Loucy (cell line): ENCODE measurements at regions not wholly inside any gene's neighbourhood (a gene's known extent, or its start where the extent isn't known, plus 50 kb on each side); places are given as distances from the start of the nearest gene placed in this dataset.

Source experiments
- H2AFZ ChIP-seq: fragments of 200-600 bp; sonication (generic); 2 replicates; pipeline ENCODE4 v1.6.0; 2016; ENCODE audit warnings: antibody characterized with exemption, mild to moderate bottlenecking, low read length, moderate library complexity
- H3F3A ChIP-seq: fragments of 200-600 bp; 2 replicates; pipeline ENCODE4 v1.6.0; 2016; ENCODE audit warnings: antibody characterized with exemption, low read depth, mild to moderate bottlenecking
- H3K27me3 ChIP-seq: fragments of 200-600 bp; sonication (generic); 2 replicates; pipeline ENCODE4 v1.6.1; 2014; ENCODE audit warnings: low read length, mild to moderate bottlenecking; ENCODE audit not compliant: insufficient read depth, poor library complexity, severe bottlenecking
- H3K36me3 ChIP-seq: fragments of 200-600 bp; sonication (generic); 2 replicates; pipeline ENCODE4 v1.6.1; 2016; ENCODE audit warnings: low read length; ENCODE audit not compliant: insufficient read depth
- H3K4me1 ChIP-seq: fragments of 200-600 bp; sonication (generic); 2 replicates; pipeline ENCODE4 v1.5.1; 2014; ENCODE audit warnings: low read length, mild to moderate bottlenecking; ENCODE audit not compliant: insufficient read depth, poor library complexity, severe bottlenecking
- H3K4me2 ChIP-seq: fragments of 200-600 bp; sonication (generic); 2 replicates; pipeline ENCODE4 v1.6.0; 2014; ENCODE audit warnings: antibody characterized with exemption, low read length, low read depth, mild to moderate bottlenecking; ENCODE audit not compliant: poor library complexity, severe bottlenecking
- H3K4me3 ChIP-seq: fragments of 200-600 bp; sonication (generic); 2 replicates; pipeline ENCODE4 v1.5.1; 2014; ENCODE audit warnings: low read length, mild to moderate bottlenecking, mixed read lengths; ENCODE audit not compliant: poor library complexity, severe bottlenecking
- H3K79me2 ChIP-seq: fragments of 200-600 bp; sonication (generic); 2 replicates; pipeline ENCODE4 v1.6.1; 2014; ENCODE audit warnings: low read length; ENCODE audit not compliant: insufficient read depth
- H3K9ac ChIP-seq: fragments of 200-600 bp; sonication (generic); 2 replicates; pipeline ENCODE4 v1.6.0; 2014; ENCODE audit warnings: mild to moderate bottlenecking, low read depth, low read length, moderate library complexity; ENCODE audit not compliant: poor library complexity, severe bottlenecking
- H3K9me2 ChIP-seq: fragments of 200-600 bp; sonication (generic); replicated peaks from 2 replicates; pipeline ENCODE4 v1.6.1; 2016; ENCODE audit warnings: low read depth, low read length, mixed read lengths
- H3K9me3 ChIP-seq: fragments of 200-600 bp; sonication (generic); 2 replicates; pipeline ENCODE4 v1.6.1; 2014; ENCODE audit warnings: mild to moderate bottlenecking, antibody characterized with exemption, low read length, low read depth; ENCODE audit not compliant: insufficient read depth
- H4K20me1 ChIP-seq: fragments of 200-600 bp; sonication (generic); 2 replicates; pipeline ENCODE4 v1.6.0; 2014; ENCODE audit warnings: antibody characterized with exemption, low read length, mild to moderate bottlenecking; ENCODE audit not compliant: insufficient read depth, poor library complexity, severe bottlenecking
- CTCF ChIP-seq: fragments of 200-600 bp; sonication (generic); conservative IDR thresholded peaks from 2 replicates; pipeline ENCODE4 v1.5.1; 2014; ENCODE audit warnings: mild to moderate bottlenecking, antibody characterized with exemption, low read length
- EZH2phosphoT487 ChIP-seq: fragments of 200-600 bp; IDR thresholded peaks from 2 replicates; pipeline ENCODE4 v1.6.1; 2018; ENCODE audit warnings: antibody characterized with exemption, mild to moderate bottlenecking, moderate library complexity, borderline replicate concordance

GRCh38 chr2:14720739-14721138, 88.2 kb downstream of the LRATD1 start:
- no peak for TF ChIP-seq CTCF
- no peak for TF ChIP-seq EZH2phosphoT487
- no peaks in the 10 kb centered on the region for H3K9me2 ChIP-seq
- no peak overlapping the region for H3K4me2 ChIP-seq

GRCh38 chr2:14722904-14723570, 90.5 kb downstream of the LRATD1 start:
- Histone ChIP-seq H3K4me1 (no peaks in the 10 kb centered on the region), H2AFZ (no peak overlapping the region), H3K4me2 (no peak overlapping the region), H3F3A (no peaks in the 10 kb centered on the region), H3K36me3 (no peaks in the 10 kb centered on the region), H3K4me3 (no peak overlapping the region), H3K79me2 (no peaks in the 10 kb centered on the region), H3K27me3 (no peaks in the 10 kb centered on the region), H3K9ac (no peak overlapping the region), H3K9me3 (no peaks in the 10 kb centered on the region), H3K9me2 (no peaks in the 10 kb centered on the region), H4K20me1 (no peaks in the 10 kb centered on the region)
- no peak for TF ChIP-seq CTCF
- no peak for TF ChIP-seq EZH2phosphoT487

More at GRCh38 chr2:14720739-14721138, 88.2 kb downstream of the LRATD1 start:
- Histone ChIP-seq H4K20me1 (no peaks in the 10 kb centered on the region), H3K4me1 (no peaks in the 10 kb centered on the region), H2AFZ (no peak overlapping the region), H3K9me3 (no peaks in the 10 kb centered on the region), H3K79me2 (no peaks in the 10 kb centered on the region), H3K36me3 (no peaks in the 10 kb centered on the region), H3K4me3 (no peak overlapping the region), H3K27me3 (no peaks in the 10 kb centered on the region), H3K9ac (no peak overlapping the region), H3F3A (no peaks in the 10 kb centered on the region)

- H3K79me2 ChIP-seq: no peaks in the 10 kb centered on the region
- no peak overlapping the region for H3K4me2 ChIP-seq
- H3K9ac ChIP-seq: no peak overlapping the region
- no peaks in the 10 kb centered on the region for H3K9me3 ChIP-seq
- H3F3A ChIP-seq: no peaks in the 10 kb centered on the region
- H3K9me2 ChIP-seq: no peaks in the 10 kb centered on the region
- no peaks in the 10 kb centered on the region for H4K20me1 ChIP-seq
- H3K4me1 ChIP-seq: no peaks in the 10 kb centered on the region
- H3K27me3 ChIP-seq: no peaks in the 10 kb centered on the region
- H2AFZ ChIP-seq: no peak overlapping the region
- TF ChIP-seq CTCF: no peak
- no peak for TF ChIP-seq EZH2phosphoT487
- no peaks in the 10 kb centered on the region for H3K36me3 ChIP-seq
- H3K4me3 ChIP-seq: no peak overlapping the region
Observed at GRCh38 chr2:14723684-14724083, 91.2 kb downstream of the LRATD1 start.
